Activated CD4-positive, alpha-beta T cell treated with anti-CD3 and anti-CD28 coated beads, Interleukin-2, amount 50 U/mL, for 1 hour (primary cell): ENCODE measurements at regions not wholly inside any gene's neighbourhood (a gene's known extent, or its start where the extent isn't known, plus 50 kb on each side); places are given as distances from the start of the nearest gene placed in this dataset.
A peak's percentile ranks its signal among the peaks of the same experiment; 100 is the strongest.
"Not testable (repeated sequence)": the region's sequence is repeated elsewhere in the genome, so short reads cannot be mapped to it uniquely, and the experiment has no call there.

Experiments used
- DNase-seq: peaks from one replicate; pipeline ENCODE4 v3.0.0-alpha.2; 2020

DNA sequence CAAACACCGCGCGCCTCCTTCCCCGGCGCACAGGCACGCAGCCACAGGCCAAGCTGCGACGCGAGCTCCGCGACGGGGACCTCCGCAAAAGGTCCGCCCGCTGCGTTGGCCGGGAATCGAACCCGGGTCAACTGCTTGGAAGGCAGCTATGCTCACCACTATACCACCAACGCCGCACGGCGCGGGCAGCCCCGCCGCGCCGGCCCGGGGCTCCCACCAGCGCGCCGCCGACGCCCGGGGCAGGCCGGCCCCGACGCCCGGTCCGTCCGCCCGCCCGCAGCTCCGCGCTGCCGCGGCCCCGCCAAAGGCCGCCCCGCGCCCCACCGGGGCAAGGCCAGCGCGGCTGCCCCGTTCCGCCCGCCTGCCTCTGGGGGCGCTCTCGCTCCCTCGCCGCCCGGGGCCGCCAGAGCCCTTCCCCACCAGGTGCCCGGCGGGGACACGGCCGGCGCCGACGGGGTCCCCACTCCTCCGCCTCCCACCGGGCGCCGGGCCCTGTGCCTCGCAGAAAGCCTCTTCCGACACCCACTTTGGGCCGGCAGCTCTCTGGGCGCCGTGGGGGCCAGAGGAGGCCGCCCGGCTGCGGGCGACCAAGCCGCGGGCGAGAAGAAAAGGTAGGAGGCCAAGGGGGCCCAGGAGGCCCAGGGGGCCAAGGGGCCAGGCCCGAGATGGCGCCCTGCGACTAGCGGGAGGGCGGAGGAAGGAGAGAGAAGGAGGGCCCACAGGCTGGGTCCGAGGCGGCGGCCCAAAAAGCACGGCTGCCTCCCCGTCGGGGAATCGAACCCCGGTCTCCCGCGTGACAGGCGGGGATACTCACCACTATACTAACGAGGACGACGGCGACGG is 50.2 kb upstream of the FCGR2A start:
- DNase-seq = not testable (repeated sequence)

DNA sequence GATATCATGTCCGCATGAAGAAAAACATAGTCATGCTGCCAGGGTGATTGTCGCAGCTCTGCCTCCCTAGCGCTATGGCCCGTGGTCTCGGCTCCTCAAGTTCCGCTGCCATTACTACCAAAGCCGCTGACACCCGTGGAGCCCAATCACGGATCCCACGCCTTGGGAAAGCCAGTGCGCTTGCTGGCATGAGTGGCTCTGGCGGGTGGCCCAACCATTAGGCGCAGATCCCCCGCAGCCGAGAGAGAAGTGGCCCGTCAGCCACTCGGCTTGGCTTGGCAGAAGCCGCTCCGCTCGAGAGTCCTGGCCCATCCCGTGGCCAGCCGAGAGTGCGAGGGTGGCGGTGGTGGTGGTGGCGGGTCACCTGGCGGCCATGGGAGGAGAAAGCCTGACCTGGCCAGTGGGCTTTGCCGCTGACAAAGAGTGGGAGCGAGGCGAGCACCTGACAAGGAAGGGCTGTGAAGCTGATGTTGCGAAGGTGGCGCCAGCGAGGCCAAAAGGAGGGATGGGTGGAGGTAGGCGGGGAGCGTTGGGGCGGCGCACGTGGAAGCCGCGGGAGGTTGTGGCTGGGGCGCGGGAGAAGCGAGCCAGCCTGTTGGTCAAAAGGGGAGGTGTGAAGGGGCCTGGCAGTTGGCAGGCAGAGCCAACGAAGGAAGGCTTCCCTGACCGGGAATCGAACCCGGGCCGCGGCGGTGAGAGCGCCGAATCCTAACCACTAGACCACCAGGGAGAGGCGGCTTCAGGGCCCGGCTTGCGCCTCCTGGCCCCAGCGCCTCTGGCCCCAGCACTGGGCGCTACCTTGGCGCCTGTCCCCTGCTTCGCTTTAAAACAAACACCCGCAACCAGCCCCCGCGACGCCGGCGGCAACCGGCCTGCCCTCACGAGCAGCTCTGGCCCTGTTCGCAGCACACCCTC is 51.0 kb upstream of the FCGR2A start:
- not testable (repeated sequence) for DNase-seq

DNA sequence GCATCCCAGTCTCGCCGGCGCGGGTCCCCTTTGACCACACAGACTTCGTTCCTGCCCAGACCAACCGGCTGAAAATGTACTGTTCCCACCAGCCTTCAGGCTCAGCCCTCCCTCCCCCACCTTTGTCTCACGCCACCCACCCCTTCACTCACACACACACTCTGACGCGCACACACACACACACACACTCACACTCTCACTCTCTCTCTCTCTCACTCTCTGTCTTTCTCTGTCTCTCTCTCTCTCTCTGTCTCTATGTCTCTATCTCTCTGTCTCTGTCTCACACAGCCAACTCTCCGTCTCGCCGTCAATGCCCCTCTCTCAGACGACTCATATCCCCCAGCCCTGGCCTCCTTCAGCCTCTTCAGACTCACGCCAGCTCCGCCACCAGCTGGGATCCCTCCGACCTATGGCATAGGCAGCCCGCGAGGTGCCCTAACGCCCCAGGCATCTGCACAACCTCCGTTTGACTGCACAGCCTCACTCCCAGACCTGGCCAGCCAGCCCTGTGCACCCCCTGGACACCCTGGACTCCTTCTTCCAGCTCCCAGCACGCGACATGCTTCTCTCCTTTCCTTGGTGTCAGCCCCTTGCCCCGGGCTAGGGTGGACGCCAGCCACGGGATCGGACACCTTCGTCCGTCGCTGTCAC is 53.4 kb upstream of the FCGR2A start:
- not testable (repeated sequence) for DNase-seq

DNA sequence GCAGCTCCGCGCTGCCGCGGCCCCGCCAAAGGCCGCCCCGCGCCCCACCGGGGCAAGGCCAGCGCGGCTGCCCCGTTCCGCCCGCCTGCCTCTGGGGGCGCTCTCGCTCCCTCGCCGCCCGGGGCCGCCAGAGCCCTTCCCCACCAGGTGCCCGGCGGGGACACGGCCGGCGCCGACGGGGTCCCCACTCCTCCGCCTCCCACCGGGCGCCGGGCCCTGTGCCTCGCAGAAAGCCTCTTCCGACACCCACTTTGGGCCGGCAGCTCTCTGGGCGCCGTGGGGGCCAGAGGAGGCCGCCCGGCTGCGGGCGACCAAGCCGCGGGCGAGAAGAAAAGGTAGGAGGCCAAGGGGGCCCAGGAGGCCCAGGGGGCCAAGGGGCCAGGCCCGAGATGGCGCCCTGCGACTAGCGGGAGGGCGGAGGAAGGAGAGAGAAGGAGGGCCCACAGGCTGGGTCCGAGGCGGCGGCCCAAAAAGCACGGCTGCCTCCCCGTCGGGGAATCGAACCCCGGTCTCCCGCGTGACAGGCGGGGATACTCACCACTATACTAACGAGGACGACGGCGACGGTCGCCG is 57.4 kb upstream of the FCGR2A start:
- DNase-seq = not testable (repeated sequence)

DNA sequence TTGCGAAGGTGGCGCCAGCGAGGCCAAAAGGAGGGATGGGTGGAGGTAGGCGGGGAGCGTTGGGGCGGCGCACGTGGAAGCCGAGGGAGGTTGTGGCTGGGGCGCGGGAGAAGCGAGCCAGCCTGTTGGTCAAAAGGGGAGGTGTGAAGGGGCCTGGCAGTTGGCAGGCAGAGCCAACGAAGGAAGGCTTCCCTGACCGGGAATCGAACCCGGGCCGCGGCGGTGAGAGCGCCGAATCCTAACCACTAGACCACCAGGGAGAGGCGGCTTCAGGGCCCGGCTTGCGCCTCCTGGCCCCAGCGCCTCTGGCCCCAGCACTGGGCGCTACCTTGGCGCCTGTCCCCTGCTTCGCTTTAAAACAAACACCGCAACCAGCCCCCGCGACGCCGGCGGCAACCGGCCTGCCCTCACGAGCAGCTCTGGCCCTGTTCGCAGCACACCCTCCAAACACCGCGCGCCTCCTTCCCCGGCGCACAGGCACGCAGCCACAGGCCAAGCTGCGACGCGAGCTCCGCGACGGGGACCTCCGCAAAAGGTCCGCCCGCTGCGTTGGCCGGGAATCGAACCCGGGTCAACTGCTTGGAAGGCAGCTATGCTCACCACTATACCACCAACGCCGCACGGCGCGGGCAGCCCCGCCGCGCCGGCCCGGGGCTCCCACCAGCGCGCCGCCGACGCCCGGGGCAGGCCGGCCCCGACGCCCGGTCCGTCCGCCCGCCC is 58.1 kb upstream of the FCGR2A start:
- DNase-seq = not testable (repeated sequence)

DNA sequence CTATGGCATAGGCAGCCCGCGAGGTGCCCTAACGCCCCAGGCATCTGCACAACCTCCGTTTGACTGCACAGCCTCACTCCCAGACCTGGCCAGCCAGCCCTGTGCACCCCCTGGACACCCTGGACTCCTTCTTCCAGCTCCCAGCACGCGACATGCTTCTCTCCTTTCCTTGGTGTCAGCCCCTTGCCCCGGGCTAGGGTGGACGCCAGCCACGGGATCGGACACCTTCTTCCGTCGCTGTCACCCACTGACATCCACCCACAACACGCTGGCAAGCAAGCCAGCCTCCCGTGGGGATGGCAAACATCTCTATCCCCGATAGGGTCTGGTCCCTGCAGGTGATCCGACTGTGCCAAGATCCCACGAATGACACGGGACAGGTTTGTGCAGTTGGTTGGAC is 60.5 kb upstream of the FCGR2A start:
- not testable (repeated sequence) for DNase-seq

DNA sequence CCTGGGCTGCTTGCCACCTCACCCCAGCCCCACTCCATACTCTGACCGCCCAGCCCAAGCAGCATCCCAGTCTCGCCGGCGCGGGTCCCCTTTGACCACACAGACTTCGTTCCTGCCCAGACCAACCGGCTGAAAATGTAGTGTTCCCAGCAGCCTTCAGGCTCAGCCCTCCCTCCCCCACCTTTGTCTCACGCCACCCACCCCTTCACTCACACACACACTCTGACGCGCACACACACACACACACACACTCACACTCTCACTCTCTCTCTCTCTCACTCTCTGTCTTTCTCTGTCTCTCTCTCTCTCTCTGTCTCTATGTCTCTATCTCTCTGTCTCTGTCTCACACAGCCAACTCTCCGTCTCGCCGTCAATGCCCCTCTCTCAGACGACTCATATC is 61.0 kb upstream of the FCGR2A start:
- not testable (repeated sequence) for DNase-seq

DNA sequence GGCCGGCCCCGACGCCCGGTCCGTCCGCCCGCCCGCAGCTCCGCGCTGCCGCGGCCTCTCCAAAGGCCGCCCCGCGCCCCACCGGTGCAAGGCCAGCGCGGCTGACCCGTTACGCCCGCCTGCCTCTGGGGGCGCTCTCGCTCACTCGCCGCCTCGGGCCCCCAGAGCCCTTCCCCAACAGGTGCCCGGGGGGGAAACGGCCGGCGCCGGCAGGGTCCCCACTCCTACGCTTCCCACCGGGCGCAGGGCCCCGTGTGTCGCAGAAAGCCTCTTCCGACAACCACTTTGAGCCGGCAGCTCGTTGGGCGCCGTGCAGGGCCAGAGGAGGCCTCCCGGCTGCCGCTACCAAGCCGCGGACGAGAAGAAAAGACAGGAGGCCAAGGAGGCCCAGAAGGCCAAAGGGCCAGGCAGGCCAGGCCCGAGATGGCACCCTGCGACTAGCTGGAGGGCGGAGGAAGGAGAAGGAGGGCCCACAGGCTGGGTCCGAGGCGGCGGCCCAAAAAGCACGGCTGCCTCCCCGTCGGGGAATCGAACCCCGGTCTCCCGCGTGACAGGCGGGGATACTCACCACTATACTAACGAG is 64.9 kb upstream of the FCGR2A start:
- DNase-seq = peak; percentile 41

DNA sequence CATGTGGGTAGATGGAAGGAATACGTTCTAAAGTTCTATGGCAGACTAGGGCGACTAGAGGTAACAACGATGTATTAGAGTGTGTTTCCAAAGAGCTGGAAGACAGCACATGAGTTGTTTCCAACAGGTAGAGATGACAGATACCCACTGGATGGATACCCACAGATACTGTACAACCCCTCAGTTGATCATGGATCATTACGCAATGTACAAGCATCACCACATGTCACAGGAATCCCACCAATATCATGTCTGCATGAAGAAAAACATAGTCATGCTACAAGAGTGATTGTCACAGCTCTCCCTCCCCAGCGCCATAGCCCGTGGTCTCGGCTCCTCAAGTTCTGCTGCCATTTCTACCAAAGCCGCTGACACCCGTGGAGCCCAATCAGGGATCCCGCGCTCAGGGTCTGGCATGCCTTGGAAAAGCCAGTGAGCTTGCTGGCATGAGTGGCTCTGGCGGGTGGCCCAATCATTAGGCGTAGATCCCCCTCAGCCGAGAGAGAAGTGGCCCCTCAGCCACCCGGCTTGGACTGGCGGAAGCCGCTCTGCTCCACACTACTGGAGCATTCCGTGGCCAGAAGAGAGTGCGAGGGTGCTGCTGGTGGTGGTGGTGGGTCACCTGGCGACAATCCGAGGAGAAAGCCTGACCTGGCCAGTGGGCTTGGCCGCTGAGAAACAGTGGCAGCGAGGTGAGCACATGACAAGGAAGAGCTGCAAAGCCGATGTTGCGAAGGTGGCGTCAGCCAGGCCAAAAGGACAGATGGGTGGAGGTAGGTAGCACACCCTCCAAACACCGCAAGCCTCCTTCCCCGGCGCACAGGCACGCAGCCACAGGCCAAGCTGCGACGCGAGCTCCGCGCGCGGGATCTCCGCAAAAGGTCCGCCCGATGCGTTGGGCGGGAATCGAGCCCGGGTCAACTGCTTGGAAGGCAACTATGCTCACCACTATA is 65.7 kb upstream of the FCGR2A start:
- no peak for DNase-seq

DNA sequence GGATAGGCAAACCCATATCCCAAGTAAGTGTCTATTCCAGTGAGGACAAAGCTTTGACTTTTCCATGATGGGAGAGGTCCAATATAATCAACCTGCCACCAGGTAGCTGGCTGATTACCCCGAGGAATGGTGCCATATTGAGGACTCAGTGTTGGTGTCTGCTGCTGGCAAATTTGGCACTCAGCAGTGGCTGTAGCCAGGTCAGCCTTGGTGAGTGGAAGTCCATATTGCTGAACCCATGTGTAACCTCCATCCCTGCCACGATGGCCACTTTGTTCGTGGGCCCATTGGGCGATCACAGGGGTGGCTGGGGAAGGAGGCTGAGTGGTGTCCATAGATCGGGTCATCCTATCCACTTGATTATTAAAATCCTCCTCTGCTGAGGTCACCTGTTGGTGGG is 65.5 kb upstream of the CFAP126 start:
- not testable (repeated sequence) for DNase-seq

DNA sequence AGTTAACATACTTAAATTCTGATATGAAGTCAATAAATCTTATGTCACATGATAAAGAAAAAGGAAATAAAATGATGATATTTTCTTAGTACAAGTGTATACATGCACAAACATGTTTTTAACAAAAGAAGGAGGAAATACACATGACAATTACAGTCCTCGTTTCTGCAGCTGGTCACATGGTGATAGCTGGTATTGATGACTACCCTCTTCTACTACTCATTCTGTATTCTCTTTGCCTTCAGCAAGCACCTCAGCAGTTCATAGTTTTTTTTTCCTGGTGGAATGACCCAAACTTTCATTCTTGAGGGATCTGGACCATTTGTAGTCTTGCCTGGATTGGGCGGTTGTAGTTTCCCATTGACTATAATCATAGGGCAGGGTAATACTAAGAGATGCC is 64.4 kb upstream of the CFAP126 start:
- no peak for DNase-seq

DNA sequence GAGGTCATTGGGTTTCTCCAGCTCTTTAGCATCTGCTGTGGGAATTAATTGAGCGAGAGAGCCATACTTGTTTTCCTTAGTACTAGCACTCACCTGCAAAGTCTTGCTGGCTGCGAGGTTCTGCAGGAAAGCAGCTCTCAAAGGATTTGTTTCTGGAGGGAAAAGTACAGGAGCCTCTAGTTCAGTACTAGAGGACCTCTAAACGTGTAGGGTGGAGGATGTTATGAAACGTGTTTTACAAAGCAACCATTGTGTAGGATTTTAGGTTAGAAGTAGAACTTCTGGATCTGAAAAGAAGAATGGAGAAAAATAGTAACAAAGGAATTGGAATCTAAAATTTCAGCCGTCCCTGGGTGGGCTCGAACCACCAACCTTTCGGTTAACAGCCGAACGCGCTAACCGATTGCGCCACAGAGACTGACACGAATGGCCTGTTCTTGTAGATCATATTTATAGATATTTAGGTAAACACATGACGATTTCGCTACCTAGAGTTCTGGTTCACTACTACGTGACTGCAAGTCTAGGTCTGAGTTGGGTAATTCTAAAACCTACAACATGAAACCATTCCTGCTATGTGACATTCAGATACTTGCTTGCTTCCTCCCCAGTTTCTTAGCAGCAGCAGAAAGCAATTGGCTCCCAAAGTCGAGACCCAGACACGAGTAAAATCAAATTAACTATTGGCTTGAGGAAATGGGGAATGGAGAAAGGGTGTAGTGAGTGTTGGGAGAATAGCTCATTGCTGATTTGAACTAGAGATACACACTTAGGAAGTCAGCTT is 60.2 kb upstream of the CFAP126 start:
- DNase-seq = no peak

DNA sequence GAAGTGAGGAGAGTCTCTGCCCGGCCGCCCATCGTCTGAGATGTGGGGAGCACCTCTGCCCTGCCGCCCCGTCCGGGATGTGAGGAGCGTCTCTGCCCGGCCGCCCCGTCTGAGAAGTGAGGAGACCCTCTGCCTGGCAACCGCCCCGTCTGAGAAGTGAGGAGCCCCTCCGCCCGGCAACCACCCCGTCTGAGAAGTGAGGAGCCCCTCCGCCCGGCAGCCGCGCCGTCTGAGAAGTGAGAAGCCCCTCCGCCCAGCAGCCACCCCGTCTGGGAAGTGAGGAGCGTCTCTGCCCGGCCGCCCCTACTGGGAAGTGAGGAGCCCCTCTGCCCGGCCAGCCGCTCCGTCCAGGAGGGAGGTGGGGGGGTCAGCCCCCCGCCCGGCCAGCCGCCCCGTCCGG is 55.2 kb upstream of the CFAP126 start:
- not testable (repeated sequence) for DNase-seq

DNA sequence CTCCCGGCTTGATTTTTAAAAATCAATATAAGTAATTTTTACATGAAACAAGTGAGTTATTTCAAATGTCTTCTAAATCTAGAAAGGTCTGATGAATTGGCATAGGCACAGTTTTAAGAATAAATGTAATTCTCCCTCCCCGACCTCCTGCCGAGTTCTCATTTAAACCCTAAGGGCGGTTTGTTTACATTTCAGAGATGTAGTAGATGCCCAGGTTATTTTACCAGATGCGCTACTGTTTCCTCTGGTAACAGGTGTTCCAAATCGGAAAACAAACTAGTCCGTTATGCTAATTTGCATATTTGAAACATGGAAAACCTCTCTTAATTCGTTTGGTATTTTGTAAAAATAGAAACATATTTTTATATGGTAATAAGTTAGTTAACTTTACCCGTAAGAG is 53.8 kb upstream of the CFAP126 start:
- no peak for DNase-seq

DNA sequence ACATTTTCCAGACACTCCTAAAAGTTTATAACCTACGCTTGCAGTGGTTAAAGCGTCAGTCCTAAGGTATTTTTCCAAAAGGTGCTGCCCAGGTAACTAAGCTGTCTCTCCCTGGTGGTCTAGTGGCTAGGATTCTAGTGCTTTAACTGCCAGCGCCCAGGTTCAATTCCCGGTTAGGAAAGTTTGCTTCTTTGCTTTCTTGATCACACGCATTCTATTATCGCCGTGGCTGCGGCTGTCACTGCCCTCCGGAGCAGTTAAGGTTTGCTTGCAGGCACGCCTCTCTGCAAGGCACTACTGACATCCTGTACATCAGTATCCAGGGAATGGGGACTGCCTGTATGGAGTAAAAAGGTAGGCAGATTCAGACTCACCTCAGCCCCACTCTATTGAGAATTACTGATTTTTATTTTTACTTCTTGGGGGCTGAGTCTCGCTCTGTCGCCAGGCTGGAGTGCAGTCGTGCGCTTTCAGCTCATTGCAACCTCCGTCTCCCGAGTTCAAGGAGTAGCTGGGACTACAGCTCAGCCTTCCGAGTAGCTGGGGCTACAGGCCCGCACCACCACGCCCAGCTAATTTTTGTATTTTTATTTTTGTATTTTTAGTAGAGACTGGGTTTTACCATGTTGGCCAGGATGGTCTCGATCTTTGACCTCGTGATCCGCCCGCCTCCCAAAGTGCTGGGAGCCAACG is 53.2 kb upstream of the CFAP126 start:
- DNase-seq = no peak

DNA sequence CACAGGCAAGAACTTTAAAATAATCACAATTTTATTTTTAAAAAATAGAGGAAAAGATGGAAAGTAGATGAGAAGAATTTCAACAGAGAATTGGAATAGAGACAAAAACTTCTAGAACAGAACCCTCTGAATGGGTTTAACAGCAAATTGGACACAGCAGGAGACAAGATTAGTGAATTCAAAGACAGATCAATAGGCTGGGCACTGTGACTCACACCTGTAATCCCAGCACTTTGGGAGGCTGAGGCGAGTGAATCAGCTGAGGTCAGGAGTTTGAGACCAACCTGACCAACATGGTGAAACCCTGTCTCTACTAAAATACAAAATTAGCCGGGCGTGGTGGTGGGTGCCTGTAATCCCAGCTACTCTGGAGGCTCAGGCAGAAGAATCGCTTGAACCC is 49.9 kb upstream of the CFAP126 start:
- not testable (repeated sequence) for DNase-seq
